Gastroesophageal sphincter (tissue), 4 donors: ENCODE measurements at regions not wholly inside any gene's neighbourhood (a gene's known extent, or its start where the extent isn't known, plus 50 kb on each side); places are given as distances from the start of the nearest gene placed in this dataset.

Source experiments
- ATAC-seq: fragments of 150-250 bp; one replicate; pipeline ENCODE4 v1.9.1; 2016; ENCODE audit warnings: mild to moderate bottlenecking, moderate library complexity
- H3K27ac ChIP-seq, 4 donors: fragments of 200-600 bp; sonication (generic) in 3 of 4; 1 replicate in 3 of 4; 2 replicates in 1 of 4; pipeline ENCODE4 v1.5.1; 2016 to 2019
- H3K27me3 ChIP-seq: fragments of 200-600 bp; sonication (generic); one replicate; pipeline ENCODE4 v1.5.1; 2019
- H3K36me3 ChIP-seq, 2 donors: fragments of 200-600 bp; sonication (generic); one replicate each; pipeline ENCODE4 v1.5.1; 2019; ENCODE audit warnings: control low read depth in 1 of 2
- H3K4me1 ChIP-seq, 3 donors: fragments of 200-600 bp; sonication (generic); 1 replicate in 2 of 3; 2 replicates in 1 of 3; pipeline ENCODE4 v1.5.1; 2016 to 2019; ENCODE audit warnings: control low read depth in 2 of 3
- H3K4me3 ChIP-seq, 2 donors: fragments of 200-600 bp; sonication (generic); one replicate each; pipeline ENCODE4 v1.5.1; 2019; ENCODE audit warnings: mild to moderate bottlenecking in 1 of 2, moderate library complexity in 1 of 2
- H3K9me3 ChIP-seq, 3 donors: fragments of 200-600 bp; sonication (generic); one replicate each; pipeline ENCODE4 v1.5.1; 2017 to 2019; ENCODE audit warnings: control low read depth in 2 of 3
- CTCF ChIP-seq, 4 experiments: fragments of 200-600 bp in 2 of 4; fragments of 450-650 bp in 2 of 4; sonication (generic) in 1 of 4; IDR thresholded peaks; one replicate each; pipeline ENCODE4 v1.5.1; 2017 to 2019; ENCODE audit warnings: antibody characterized with exemption in 4 of 4, mild to moderate bottlenecking in 2 of 4, moderate library complexity in 2 of 4
- EP300 ChIP-seq: sonication (generic); formaldehyde crosslinking; IDR thresholded peaks from one replicate; pipeline ENCODE4 v1.6.1; 2017; ENCODE audit warnings: antibody characterized with exemption, mild to moderate bottlenecking
- POLR2A ChIP-seq, 2 donors: fragments of 450-650 bp; IDR thresholded peaks; one replicate each; pipeline ENCODE4 v1.6.1; 2017; ENCODE audit warnings: antibody characterized with exemption in 2 of 2, mild to moderate bottlenecking in 2 of 2, moderate library complexity in 1 of 2
- POLR2AphosphoS5 ChIP-seq: sonication (generic); formaldehyde crosslinking; IDR thresholded peaks from one replicate; pipeline ENCODE4 v1.6.1; 2017; ENCODE audit warnings: antibody characterized with exemption
- WGBS, 2 donors: methylation state at CpG; one replicate each; pipeline ENCODE4 v1.1.5; 2018; ENCODE audit warnings: low coverage in 1 of 2; 5-methylcytosine and 5-hydroxymethylcytosine counted together

- H3K36me3 ChIP-seq: no peaks in the 10 kb centered on the region
- no peaks in the 10 kb centered on the region for H3K9me3 ChIP-seq
- TF ChIP-seq EP300: no peak
- TF ChIP-seq POLR2A (IDR thresholded peaks at IDR 0.05): no peak
- TF ChIP-seq CTCF (IDR thresholded peaks at IDR 0.05): no peak
- TF ChIP-seq POLR2AphosphoS5: no peak
- no peak overlapping the region for H3K4me3 ChIP-seq
- peaks cover 0 to 8% (median 0%) of the 10 kb centered on the region in 3 donors for H3K4me1 ChIP-seq
- WGBS, 2 donors: 72 to 78% methylated on average over 3 of the region's 3 CpGs
- no peak for ATAC-seq
- H3K27ac ChIP-seq: no peak overlapping the region
- no peaks in the 10 kb centered on the region for H3K27me3 ChIP-seq
Measured at GRCh38 chr11:20251496-20251895, 91.2 kb upstream of the DBX1 start.

DNA sequence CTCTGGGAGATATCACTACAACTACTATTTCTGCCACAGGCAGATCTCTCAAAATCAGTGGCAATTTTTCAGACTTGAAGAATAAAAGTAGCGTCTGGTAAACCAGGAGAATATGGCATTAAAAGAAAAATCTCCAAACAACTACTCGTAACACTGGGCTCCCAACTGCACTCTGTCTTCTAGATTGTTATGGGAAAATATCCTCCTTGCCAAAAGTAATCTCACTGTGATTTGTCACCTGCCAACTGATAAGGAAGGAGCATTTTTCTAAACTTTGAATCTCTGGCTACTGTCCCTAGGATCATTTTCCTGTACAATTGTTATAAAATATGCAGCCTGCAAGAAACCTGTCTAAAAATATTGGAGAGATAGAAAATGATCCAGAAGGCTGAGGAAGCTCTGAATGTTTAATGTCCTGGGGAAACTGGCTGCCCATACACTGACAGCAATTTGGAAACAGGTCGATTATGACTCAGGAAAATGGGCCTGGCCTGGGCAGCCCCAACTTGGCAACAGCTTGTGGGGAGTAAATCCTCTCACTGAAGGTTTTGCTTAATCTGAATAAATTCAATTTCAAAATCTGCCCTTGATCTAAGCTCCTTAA is 90.5 kb upstream of the DBX1 start:
- no peaks in the 10 kb centered on the region for H3K9me3 ChIP-seq
- peaks cover under 1% of the 10 kb centered on the region for H3K27me3 ChIP-seq
- no peak overlapping the region for H3K4me3 ChIP-seq
- ATAC-seq: no peak
- H3K36me3 ChIP-seq: no peaks in the 10 kb centered on the region
- H3K27ac ChIP-seq: no peak overlapping the region
- H3K4me1 ChIP-seq: peaks cover 0 to 8% (median 0%) of the 10 kb centered on the region in 3 donors
- WGBS, 2 donors: 25 to 26% methylated on average over 3 of the region's 3 CpGs
- TF ChIP-seq POLR2A (IDR thresholded peaks at IDR 0.05) (no peak), CTCF (IDR thresholded peaks at IDR 0.05) (no peak), POLR2AphosphoS5 (no peak), EP300 (no peak)

GRCh38 chr11:20249796-20250195 is 89.5 kb upstream of the DBX1 start:
- WGBS, 2 donors: 69 to 75% methylated on average over 3 of the region's 3 CpGs
- TF ChIP-seq CTCF (IDR thresholded peaks at IDR 0.05): no peak
- TF ChIP-seq POLR2A (IDR thresholded peaks at IDR 0.05): no peak
- TF ChIP-seq POLR2AphosphoS5: no peak
- TF ChIP-seq EP300: no peak
- Histone ChIP-seq H3K36me3 (no peaks in the 10 kb centered on the region), H3K4me3 (no peak overlapping the region), H3K27me3 (peaks cover 7% of the 10 kb centered on the region), H3K4me1 (peaks cover 0 to 8% (median 0%) of the 10 kb centered on the region in 3 donors), H3K27ac (no peak overlapping the region), H3K9me3 (no peaks in the 10 kb centered on the region)
- no peak for ATAC-seq

GRCh38 chr11:20249378-20249777 is 89.1 kb upstream of the DBX1 start:
- no peak overlapping the region for H3K27ac ChIP-seq
- no peak for ATAC-seq
- peaks cover 12% of the 10 kb centered on the region for H3K27me3 ChIP-seq
- no peak for TF ChIP-seq POLR2AphosphoS5
- H3K9me3 ChIP-seq: no peaks in the 10 kb centered on the region
- no peak overlapping the region for H3K4me3 ChIP-seq
- no peaks in the 10 kb centered on the region for H3K36me3 ChIP-seq
- 82 to 89% methylated on average over 5 of the region's 5 CpGs for WGBS, 2 donors
- peaks cover 0 to 8% (median 0%) of the 10 kb centered on the region in 3 donors for H3K4me1 ChIP-seq

DNA sequence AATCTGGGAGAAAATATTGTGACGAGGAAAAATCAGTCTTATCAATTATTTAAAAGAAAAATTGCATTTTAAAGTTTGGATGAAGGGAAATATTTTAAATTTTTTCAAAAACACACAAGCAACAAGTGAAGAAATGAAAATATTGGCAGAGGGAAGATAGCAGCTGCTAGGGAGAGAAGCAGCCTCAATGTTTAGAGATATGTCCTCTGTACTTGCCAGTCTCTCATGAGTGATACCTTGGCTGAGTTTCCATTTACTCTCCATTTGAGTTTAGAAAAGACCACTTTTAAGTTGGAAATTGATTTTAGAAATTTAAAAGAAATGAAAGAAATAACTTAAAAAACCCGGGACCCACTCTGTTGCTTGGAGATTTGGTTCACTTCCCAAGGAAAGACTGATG is 88.6 kb upstream of the DBX1 start:
- no peaks in the 10 kb centered on the region for H3K36me3 ChIP-seq
- no peak overlapping the region for H3K27ac ChIP-seq

DNA sequence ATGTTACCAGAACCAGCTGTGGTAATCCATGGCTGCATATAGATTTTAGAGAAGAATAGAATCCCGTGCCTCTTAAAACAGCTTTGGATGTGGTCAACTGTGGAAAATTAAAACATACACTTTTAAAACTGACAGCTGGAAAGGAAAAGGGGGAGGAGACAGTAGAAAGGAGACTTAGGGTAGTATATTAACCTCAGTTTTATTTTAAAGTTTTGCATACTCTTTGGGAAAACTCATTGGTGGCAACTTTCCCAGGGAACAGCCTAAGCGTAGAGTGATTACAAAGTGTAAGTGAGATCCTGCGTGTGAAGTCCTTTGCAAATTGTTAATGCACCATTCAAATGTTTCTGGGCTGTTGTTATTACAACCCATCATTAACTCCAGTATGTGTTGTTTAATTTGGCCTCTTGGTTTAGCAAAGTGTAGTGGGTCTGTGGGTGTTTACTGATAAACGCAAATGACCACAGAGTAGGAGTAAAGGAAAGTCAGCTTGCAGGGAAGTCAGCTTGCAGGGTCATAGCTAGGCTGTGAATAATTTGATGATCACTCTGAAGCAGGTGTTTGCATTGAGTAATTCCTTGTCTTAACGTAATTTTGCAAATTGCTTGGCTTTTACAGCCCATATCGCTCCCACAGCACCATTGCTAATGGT is 88.0 kb upstream of the DBX1 start:
- no peaks in the 10 kb centered on the region for H3K9me3 ChIP-seq
- no peak overlapping the region for H3K27ac ChIP-seq
- H3K4me3 ChIP-seq: no peak overlapping the region
- H3K27me3 ChIP-seq: peaks cover 23% of the 10 kb centered on the region
- no peaks in the 10 kb centered on the region for H3K36me3 ChIP-seq
- peaks cover 0 to 8% (median 0%) of the 10 kb centered on the region in 3 donors for H3K4me1 ChIP-seq
- no peak for TF ChIP-seq EP300
- no peak for TF ChIP-seq CTCF (IDR thresholded peaks at IDR 0.05)
- TF ChIP-seq POLR2AphosphoS5: no peak
- TF ChIP-seq POLR2A (IDR thresholded peaks at IDR 0.05): no peak
- no peak for ATAC-seq
- WGBS, 2 donors: 36 to 38% methylated on average over 6 of the region's 6 CpGs

More for the DNA sequence above, 88.6 kb upstream of the DBX1 start:
- no peak for ATAC-seq
- peaks cover 0 to 8% (median 0%) of the 10 kb centered on the region in 3 donors for H3K4me1 ChIP-seq
- WGBS, 2 donors: 50 to 83% methylated on average over 1 to 2 of the region's 2 CpGs
- H3K4me3 ChIP-seq: no peak overlapping the region
- H3K9me3 ChIP-seq: no peaks in the 10 kb centered on the region
- no peak for TF ChIP-seq EP300
- TF ChIP-seq POLR2A (IDR thresholded peaks at IDR 0.05): no peak
- peaks cover 17% of the 10 kb centered on the region for H3K27me3 ChIP-seq
